Loucy (cell line): ENCODE measurements at regions not wholly inside any gene's neighbourhood (a gene's known extent, or its start where the extent isn't known, plus 50 kb on each side); places are given as distances from the start of the nearest gene placed in this dataset.

Source experiments
- H2AFZ ChIP-seq: fragments of 200-600 bp; sonication (generic); 2 replicates; pipeline ENCODE4 v1.6.0; 2016; ENCODE audit warnings: antibody characterized with exemption, mild to moderate bottlenecking, low read length, moderate library complexity
- H3F3A ChIP-seq: fragments of 200-600 bp; 2 replicates; pipeline ENCODE4 v1.6.0; 2016; ENCODE audit warnings: antibody characterized with exemption, low read depth, mild to moderate bottlenecking
- H3K27me3 ChIP-seq: fragments of 200-600 bp; sonication (generic); 2 replicates; pipeline ENCODE4 v1.6.1; 2014; ENCODE audit warnings: low read length, mild to moderate bottlenecking; ENCODE audit not compliant: insufficient read depth, poor library complexity, severe bottlenecking
- H3K36me3 ChIP-seq: fragments of 200-600 bp; sonication (generic); 2 replicates; pipeline ENCODE4 v1.6.1; 2016; ENCODE audit warnings: low read length; ENCODE audit not compliant: insufficient read depth
- H3K4me1 ChIP-seq: fragments of 200-600 bp; sonication (generic); 2 replicates; pipeline ENCODE4 v1.5.1; 2014; ENCODE audit warnings: low read length, mild to moderate bottlenecking; ENCODE audit not compliant: insufficient read depth, poor library complexity, severe bottlenecking
- H3K4me2 ChIP-seq: fragments of 200-600 bp; sonication (generic); 2 replicates; pipeline ENCODE4 v1.6.0; 2014; ENCODE audit warnings: antibody characterized with exemption, low read length, low read depth, mild to moderate bottlenecking; ENCODE audit not compliant: poor library complexity, severe bottlenecking
- H3K4me3 ChIP-seq: fragments of 200-600 bp; sonication (generic); 2 replicates; pipeline ENCODE4 v1.5.1; 2014; ENCODE audit warnings: low read length, mild to moderate bottlenecking, mixed read lengths; ENCODE audit not compliant: poor library complexity, severe bottlenecking
- H3K79me2 ChIP-seq: fragments of 200-600 bp; sonication (generic); 2 replicates; pipeline ENCODE4 v1.6.1; 2014; ENCODE audit warnings: low read length; ENCODE audit not compliant: insufficient read depth
- H3K9ac ChIP-seq: fragments of 200-600 bp; sonication (generic); 2 replicates; pipeline ENCODE4 v1.6.0; 2014; ENCODE audit warnings: mild to moderate bottlenecking, low read depth, low read length, moderate library complexity; ENCODE audit not compliant: poor library complexity, severe bottlenecking
- H3K9me2 ChIP-seq: fragments of 200-600 bp; sonication (generic); replicated peaks from 2 replicates; pipeline ENCODE4 v1.6.1; 2016; ENCODE audit warnings: low read depth, low read length, mixed read lengths
- H3K9me3 ChIP-seq: fragments of 200-600 bp; sonication (generic); 2 replicates; pipeline ENCODE4 v1.6.1; 2014; ENCODE audit warnings: mild to moderate bottlenecking, antibody characterized with exemption, low read length, low read depth; ENCODE audit not compliant: insufficient read depth
- H4K20me1 ChIP-seq: fragments of 200-600 bp; sonication (generic); 2 replicates; pipeline ENCODE4 v1.6.0; 2014; ENCODE audit warnings: antibody characterized with exemption, low read length, mild to moderate bottlenecking; ENCODE audit not compliant: insufficient read depth, poor library complexity, severe bottlenecking
- EZH2phosphoT487 ChIP-seq: fragments of 200-600 bp; IDR thresholded peaks from 2 replicates; pipeline ENCODE4 v1.6.1; 2018; ENCODE audit warnings: antibody characterized with exemption, mild to moderate bottlenecking, moderate library complexity, borderline replicate concordance
- TF ChIP-seq, protein P1 (sequence below): fragments of 200-600 bp; sonication (generic); conservative IDR thresholded peaks from 2 replicates; pipeline ENCODE4 v1.5.1; 2014; ENCODE audit warnings: mild to moderate bottlenecking, antibody characterized with exemption, low read length

DNA sequence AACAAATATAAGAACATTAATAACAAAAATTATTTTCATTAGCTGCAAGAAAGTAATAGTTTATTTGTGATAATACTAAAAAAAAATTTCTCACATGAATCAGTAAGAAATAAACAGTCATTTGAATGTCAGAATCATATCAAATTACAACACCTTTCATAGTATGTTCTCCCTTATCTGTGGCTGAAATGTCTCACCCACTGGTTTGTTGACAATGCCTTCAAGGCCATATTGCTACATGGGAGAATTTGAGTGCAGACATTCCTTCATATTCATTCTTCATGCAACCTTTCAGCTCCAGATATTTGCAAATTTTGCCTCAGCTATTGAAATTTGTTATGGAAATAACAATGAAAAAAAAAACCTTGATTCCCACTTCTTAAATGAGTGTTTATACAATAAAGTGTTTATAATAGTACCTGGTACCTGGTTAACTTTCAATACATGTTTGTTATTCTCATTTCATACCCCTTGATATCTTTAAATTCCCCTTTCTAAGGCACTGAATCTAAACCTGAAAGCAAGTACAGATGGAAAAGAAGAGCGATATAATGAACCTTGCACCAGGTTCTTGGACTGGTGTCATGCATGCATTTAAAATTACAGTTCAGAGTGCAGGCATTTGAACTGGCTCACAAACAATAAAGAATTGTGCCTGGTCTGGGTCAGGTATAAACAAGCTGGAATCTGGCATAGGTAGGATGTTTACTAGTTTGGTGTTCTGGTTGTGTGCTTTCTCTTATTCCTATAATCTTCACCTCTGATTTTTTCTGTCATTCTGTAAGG lies 242.2 kb upstream of the ADGRL2 start:
- Histone ChIP-seq H3K79me2 (no peaks in the 10 kb centered on the region), H3K9me3 (no peaks in the 10 kb centered on the region), H3K9ac (no peak overlapping the region), H2AFZ (no peak overlapping the region), H3K36me3 (no peaks in the 10 kb centered on the region), H3K27me3 (no peaks in the 10 kb centered on the region), H3K4me3 (no peak overlapping the region), H3K9me2 (no peaks in the 10 kb centered on the region), H4K20me1 (no peaks in the 10 kb centered on the region), H3K4me1 (no peaks in the 10 kb centered on the region), H3K4me2 (no peak overlapping the region), H3F3A (no peaks in the 10 kb centered on the region)
- TF ChIP-seq, protein P1, sequence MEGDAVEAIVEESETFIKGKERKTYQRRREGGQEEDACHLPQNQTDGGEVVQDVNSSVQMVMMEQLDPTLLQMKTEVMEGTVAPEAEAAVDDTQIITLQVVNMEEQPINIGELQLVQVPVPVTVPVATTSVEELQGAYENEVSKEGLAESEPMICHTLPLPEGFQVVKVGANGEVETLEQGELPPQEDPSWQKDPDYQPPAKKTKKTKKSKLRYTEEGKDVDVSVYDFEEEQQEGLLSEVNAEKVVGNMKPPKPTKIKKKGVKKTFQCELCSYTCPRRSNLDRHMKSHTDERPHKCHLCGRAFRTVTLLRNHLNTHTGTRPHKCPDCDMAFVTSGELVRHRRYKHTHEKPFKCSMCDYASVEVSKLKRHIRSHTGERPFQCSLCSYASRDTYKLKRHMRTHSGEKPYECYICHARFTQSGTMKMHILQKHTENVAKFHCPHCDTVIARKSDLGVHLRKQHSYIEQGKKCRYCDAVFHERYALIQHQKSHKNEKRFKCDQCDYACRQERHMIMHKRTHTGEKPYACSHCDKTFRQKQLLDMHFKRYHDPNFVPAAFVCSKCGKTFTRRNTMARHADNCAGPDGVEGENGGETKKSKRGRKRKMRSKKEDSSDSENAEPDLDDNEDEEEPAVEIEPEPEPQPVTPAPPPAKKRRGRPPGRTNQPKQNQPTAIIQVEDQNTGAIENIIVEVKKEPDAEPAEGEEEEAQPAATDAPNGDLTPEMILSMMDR: no peak
- no peak for TF ChIP-seq EZH2phosphoT487

DNA sequence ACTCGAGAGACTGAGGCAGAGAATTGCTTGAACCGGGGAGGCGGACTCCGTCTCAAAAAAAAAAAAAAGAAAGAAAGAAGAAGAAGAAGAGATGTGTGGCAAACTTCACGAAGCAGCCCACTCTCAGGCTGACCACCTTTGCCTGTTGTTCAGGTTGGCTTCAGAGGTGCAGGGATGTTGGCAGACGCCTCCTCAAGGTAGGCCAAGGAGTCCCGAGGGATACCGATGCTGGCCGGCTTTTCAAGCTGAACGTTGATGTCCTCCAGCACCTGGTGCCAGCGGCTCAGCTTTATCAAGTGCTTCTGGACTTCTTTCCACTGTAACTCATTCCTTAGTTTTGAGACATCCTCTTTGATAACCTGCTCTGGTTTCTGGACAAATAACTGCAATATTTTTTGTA lies 243.8 kb upstream of the ADGRL2 start:
- Histone ChIP-seq H3K9me2 (no peaks in the 10 kb centered on the region), H3F3A (no peaks in the 10 kb centered on the region), H3K36me3 (no peaks in the 10 kb centered on the region), H4K20me1 (no peaks in the 10 kb centered on the region), H3K9ac (no peak overlapping the region), H3K4me1 (no peaks in the 10 kb centered on the region), H2AFZ (no peak overlapping the region), H3K9me3 (no peaks in the 10 kb centered on the region), H3K4me3 (no peak overlapping the region), H3K4me2 (no peak overlapping the region), H3K27me3 (no peaks in the 10 kb centered on the region), H3K79me2 (no peaks in the 10 kb centered on the region)
- TF ChIP-seq EZH2phosphoT487: no peak

DNA sequence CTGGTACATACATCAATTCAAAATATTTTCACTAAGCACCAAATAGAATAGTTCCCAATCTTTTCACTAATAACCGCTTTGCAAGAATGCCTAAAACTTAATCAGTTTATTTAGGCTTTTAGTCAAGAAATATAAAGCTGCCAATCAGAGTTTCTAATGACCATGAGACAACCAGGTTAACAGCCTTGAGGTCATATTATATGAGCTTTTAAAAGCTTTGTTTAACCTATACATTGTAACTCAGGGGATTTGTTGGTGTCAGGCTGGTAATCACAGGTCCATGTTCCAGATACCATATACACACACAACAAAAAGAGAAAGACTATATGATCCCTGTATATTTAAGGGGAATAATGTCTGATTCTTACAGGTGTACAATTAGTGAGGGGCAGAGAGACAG lies 246.2 kb upstream of the ADGRL2 start:
- H2AFZ ChIP-seq: no peak overlapping the region
- H4K20me1 ChIP-seq: no peaks in the 10 kb centered on the region
- no peak for TF ChIP-seq EZH2phosphoT487
- TF ChIP-seq, protein P1: no peak
- no peaks in the 10 kb centered on the region for H3K9me3 ChIP-seq
- H3K27me3 ChIP-seq: no peaks in the 10 kb centered on the region
- H3K36me3 ChIP-seq: no peaks in the 10 kb centered on the region
- no peak overlapping the region for H3K4me2 ChIP-seq
- no peaks in the 10 kb centered on the region for H3K9me2 ChIP-seq
- no peak overlapping the region for H3K9ac ChIP-seq
- H3K4me1 ChIP-seq: no peaks in the 10 kb centered on the region
- H3K4me3 ChIP-seq: no peak overlapping the region
- no peaks in the 10 kb centered on the region for H3F3A ChIP-seq
- H3K79me2 ChIP-seq: no peaks in the 10 kb centered on the region

DNA sequence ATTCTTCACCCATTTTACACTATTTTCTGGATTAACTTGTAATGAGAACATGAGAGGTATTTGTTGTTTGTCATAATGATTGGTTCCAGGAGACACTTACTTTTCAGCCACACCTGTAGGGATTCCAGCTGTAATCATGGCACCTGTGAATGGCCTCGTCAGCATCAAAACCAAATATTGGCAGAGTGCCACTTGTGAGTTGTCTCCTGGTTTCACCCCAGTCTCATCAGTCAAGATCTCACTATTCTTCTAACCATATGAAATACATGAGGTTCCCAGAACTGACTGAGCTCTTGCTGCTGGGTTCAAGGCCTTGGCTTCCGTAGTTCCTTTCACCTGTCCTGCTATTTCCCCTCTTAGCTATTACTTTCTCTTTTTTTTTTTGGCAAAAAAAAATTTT lies 246.6 kb upstream of the ADGRL2 start:
- no peaks in the 10 kb centered on the region for H3K9me3 ChIP-seq
- H3K4me1 ChIP-seq: no peaks in the 10 kb centered on the region
- no peak for TF ChIP-seq EZH2phosphoT487
- TF ChIP-seq, protein P1: no peak

More for the DNA sequence above, 246.6 kb upstream of the ADGRL2 start:
- no peaks in the 10 kb centered on the region for H4K20me1 ChIP-seq
- H3K9me2 ChIP-seq: no peaks in the 10 kb centered on the region
- no peak overlapping the region for H3K4me3 ChIP-seq
- H3K9ac ChIP-seq: no peak overlapping the region
- H3K79me2 ChIP-seq: no peaks in the 10 kb centered on the region
- H3K4me2 ChIP-seq: no peak overlapping the region
- no peaks in the 10 kb centered on the region for H3K36me3 ChIP-seq
- no peak overlapping the region for H2AFZ ChIP-seq
- no peaks in the 10 kb centered on the region for H3F3A ChIP-seq
- no peaks in the 10 kb centered on the region for H3K27me3 ChIP-seq
